H1 (cell line): ENCODE measurements at regions not wholly inside any gene's neighbourhood (a gene's known extent, or its start where the extent isn't known, plus 50 kb on each side); places are given as distances from the start of the nearest gene placed in this dataset.

Experiments
- CTCF ChIA-PET: fragments of 300-600 bp; sonication (Branson Sonifier 250); formaldehyde crosslinking; loops from one replicate; lab custom pipeline; 2021; ENCODE audit not compliant: partially characterized antibody; lab: Charles Lee
- POLR2A ChIA-PET: fragments of 300-600 bp; sonication (Branson Sonifier 250); formaldehyde crosslinking; loops from one replicate; lab custom pipeline; 2021; ENCODE audit warnings: inconsistent platforms; ENCODE audit not compliant: partially characterized antibody; lab: Charles Lee
- DNase-seq, 2 experiments: peaks; one replicate each; pipeline versions ENCODE4 v3.0.0 to v3.0.0-alpha.2; 2010 to 2022; ENCODE audit warnings: low spot score in 2 of 2, low read depth in 1 of 2, mixed read lengths in 1 of 2
- FAIRE-seq: peaks from 2 replicates; lab custom pipeline; 2011; peaks lifted over from hg19 to GRCh38; lab: Jason Lieb, UNC
- H2AFZ ChIP-seq: 2 replicates; pipeline ENCODE4 v1.8.1; 2012; ENCODE audit warnings: low read length, inconsistent platforms
- H2AK5ac ChIP-seq: 2 replicates; pipeline ENCODE4 v1.6.1; 2013; ENCODE audit warnings: low read depth, low read length
- H2BK120ac ChIP-seq: replicated peaks from 2 replicates; pipeline ENCODE3; 2013; ENCODE audit warnings: low read depth, low read length, inconsistent platforms
- H2BK12ac ChIP-seq: 2 replicates; pipeline ENCODE4 v1.6.1; 2013; ENCODE audit warnings: low read depth, low read length
- H2BK15ac ChIP-seq: 2 replicates; pipeline ENCODE4 v1.6.1; 2013; ENCODE audit warnings: low read length
- H2BK20ac ChIP-seq: 2 replicates; pipeline ENCODE4 v1.6.1; 2013; ENCODE audit warnings: low read length
- H2BK5ac ChIP-seq: 2 replicates; pipeline ENCODE4 v1.6.1; 2013; ENCODE audit warnings: low read depth, low read length
- H3K14ac ChIP-seq: 2 replicates; pipeline ENCODE4 v1.6.1; 2013; ENCODE audit warnings: inconsistent platforms; ENCODE audit not compliant: insufficient read length
- H3K18ac ChIP-seq: 2 replicates; pipeline ENCODE4 v1.6.1; 2013; ENCODE audit warnings: low read length; ENCODE audit errors: extremely low read depth
- H3K23ac ChIP-seq: 2 replicates; pipeline ENCODE4 v1.6.1; 2013; ENCODE audit warnings: inconsistent platforms; ENCODE audit not compliant: insufficient read length
- H3K23me2 ChIP-seq: 2 replicates; pipeline ENCODE4 v1.6.1; 2013; ENCODE audit warnings: low read depth, low read length
- H3K27ac ChIP-seq: 2 replicates; pipeline ENCODE4 v1.6.1; 2011; ENCODE audit warnings: low read depth, low read length, inconsistent platforms
- H3K27me3 ChIP-seq, 4 experiments: replicated peaks in 1 of 4; 1 replicate in 1 of 4; 2 replicates in 3 of 4; pipeline versions ENCODE4 v1.6.1 to v1.8.1; 2011 to 2013; ENCODE audit warnings: low read length in 3 of 4, mild to moderate bottlenecking in 3 of 4, inconsistent platforms in 2 of 4, mixed read lengths in 2 of 4, moderate library complexity in 1 of 4; ENCODE audit not compliant: control insufficient read depth in 3 of 4, insufficient read depth in 3 of 4; ENCODE audit errors: extremely low read depth in 1 of 4
- H3K36me3 ChIP-seq, 4 experiments: 2 replicates each; pipeline versions ENCODE4 v1.6.1 to v1.8.1; 2011 to 2013; ENCODE audit warnings: mild to moderate bottlenecking in 4 of 4, low read length in 3 of 4, moderate library complexity in 2 of 4, control low read depth in 1 of 4, inconsistent platforms in 1 of 4; ENCODE audit not compliant: insufficient read depth in 4 of 4, control insufficient read depth in 2 of 4
- H3K4ac ChIP-seq: replicated peaks from 2 replicates; pipeline ENCODE3; 2013; ENCODE audit warnings: low read length, low read depth, mixed read lengths, inconsistent platforms; ENCODE audit not compliant: insufficient read length
- H3K4me1 ChIP-seq, 4 experiments: replicated peaks in 1 of 4; 1 replicate in 1 of 4; 2 replicates in 3 of 4; pipeline versions ENCODE4 v1.6.1 to v1.8.1; 2011 to 2013; ENCODE audit warnings: low read length in 3 of 4, inconsistent platforms in 2 of 4, mixed read lengths in 1 of 4; ENCODE audit not compliant: insufficient read depth in 4 of 4, control insufficient read depth in 3 of 4
- H3K4me2 ChIP-seq, 2 experiments: 2 replicates each; pipeline versions ENCODE4 v1.6.1 to v1.8.1; 2011 to 2013; ENCODE audit warnings: low read depth in 2 of 2, low read length in 2 of 2, control low read depth in 1 of 2, inconsistent platforms in 1 of 2, mild to moderate bottlenecking in 1 of 2; ENCODE audit not compliant: insufficient read depth in 1 of 2
- H3K4me3 ChIP-seq, 4 experiments: fragments of 200-600, 300-600 bp in 1 of 4; sonication (generic), shearing (Covaris generic), sonication (Bioruptor Twin) in 1 of 4; 2 replicates each; pipeline versions ENCODE4 v1.5.1 to v1.8.1; 2011 to 2016; ENCODE audit warnings: low read length in 4 of 4, low read depth in 3 of 4, control low read depth in 2 of 4, inconsistent platforms in 2 of 4, mild to moderate bottlenecking in 2 of 4, mixed read lengths in 1 of 4, moderate library complexity in 1 of 4; ENCODE audit not compliant: insufficient read depth in 2 of 4; ENCODE audit errors: extremely low read depth in 1 of 4
- H3K56ac ChIP-seq: replicated peaks from 2 replicates; pipeline ENCODE3; 2013; ENCODE audit warnings: low read depth, mild to moderate bottlenecking, mixed read lengths, low read length, inconsistent platforms; ENCODE audit not compliant: insufficient read length
- H3K79me1 ChIP-seq: 2 replicates; pipeline ENCODE4 v1.6.1; 2013; ENCODE audit warnings: low read depth, low read length, control low read depth
- H3K79me2 ChIP-seq, 2 experiments: 2 replicates each; pipeline versions ENCODE4 v1.6.1 to v1.8.1; 2012 to 2013; ENCODE audit warnings: low read length in 2 of 2, mild to moderate bottlenecking in 2 of 2, inconsistent platforms in 1 of 2; ENCODE audit not compliant: insufficient read depth in 2 of 2, control insufficient read depth in 1 of 2
- H3K9ac ChIP-seq, 4 experiments: replicated peaks in 1 of 4; 1 replicate in 1 of 4; 2 replicates in 3 of 4; pipeline versions ENCODE4 v1.6.1 to v1.8.1; 2011 to 2013; ENCODE audit warnings: low read depth in 3 of 4, low read length in 3 of 4, control low read depth in 2 of 4, mild to moderate bottlenecking in 2 of 4, moderate library complexity in 2 of 4, inconsistent platforms in 1 of 4; ENCODE audit errors: extremely low read depth in 1 of 4
- H3K9me3 ChIP-seq, 2 experiments: 2 replicates each; pipeline versions ENCODE4 v1.6.1 to v1.8.1; 2012 to 2013; ENCODE audit warnings: mild to moderate bottlenecking in 2 of 2, moderate library complexity in 2 of 2, control low read depth in 1 of 2, inconsistent platforms in 1 of 2, low read depth in 1 of 2, low read length in 1 of 2, mixed read lengths in 1 of 2; ENCODE audit not compliant: insufficient read depth in 2 of 2
- H4K20me1 ChIP-seq, 2 experiments: replicated peaks in 1 of 2; 2 replicates each; pipeline versions ENCODE3 to v1.8.1; 2011 to 2013; ENCODE audit warnings: inconsistent platforms in 2 of 2, low read length in 2 of 2, mild to moderate bottlenecking in 1 of 2; ENCODE audit not compliant: insufficient read depth in 2 of 2, control insufficient read depth in 1 of 2
- H4K5ac ChIP-seq: 2 replicates; pipeline ENCODE4 v1.6.1; 2013; ENCODE audit warnings: low read length, low read depth, mixed read lengths, inconsistent platforms; ENCODE audit not compliant: insufficient read length
- H4K8ac ChIP-seq: 2 replicates; pipeline ENCODE4 v1.8.0; 2013; ENCODE audit warnings: mild to moderate bottlenecking, moderate library complexity, low read length, inconsistent platforms; ENCODE audit not compliant: insufficient read depth; ENCODE audit errors: extremely low read depth
- H4K91ac ChIP-seq: replicated peaks from 2 replicates; pipeline ENCODE3; 2013; ENCODE audit warnings: low read length, mixed read lengths, inconsistent platforms; ENCODE audit not compliant: insufficient read length
- EZH2 ChIP-seq: fragments of 200-600 bp; sonication (generic); IDR thresholded peaks from 2 replicates; pipeline ENCODE4 v1.7.1; 2012; ENCODE audit warnings: low read depth, mild to moderate bottlenecking, moderate library complexity, low read length, inconsistent platforms; ENCODE audit not compliant: severe bottlenecking
- FOSL1 ChIP-seq: IDR thresholded peaks from 2 replicates; pipeline ENCODE4 v1.6.1; 2011; ENCODE audit warnings: mild to moderate bottlenecking, low read depth, low read length, moderate library complexity; ENCODE audit not compliant: insufficient read depth
- JUN ChIP-seq: IDR thresholded peaks from 2 replicates; pipeline ENCODE4 v1.6.1; 2011; ENCODE audit warnings: low read depth, mild to moderate bottlenecking, improper control_type of control experiment, low read length
- KDM1A ChIP-seq: fragments of 200-600, 300-600 bp; sonication (generic); IDR thresholded peaks from 2 replicates; pipeline ENCODE4 v1.7.1; 2016; ENCODE audit warnings: mild to moderate bottlenecking, low read length, borderline replicate concordance
- KDM5A ChIP-seq: fragments of 200-600 bp; IDR thresholded peaks from 2 replicates; pipeline ENCODE4 v1.7.1; 2012; ENCODE audit warnings: mild to moderate bottlenecking, low read length, inconsistent platforms, mixed read lengths
- NRF1 ChIP-seq: IDR thresholded peaks from 2 replicates; pipeline ENCODE4 v1.6.1; 2011; ENCODE audit warnings: mild to moderate bottlenecking, low read depth, low read length, improper control_type of control experiment
- POLR2A ChIP-seq, 2 experiments: IDR thresholded peaks; 1 replicate in 1 of 2; 2 replicates in 1 of 2; pipeline ENCODE4 v1.6.1; 2011; ENCODE audit warnings: low read depth in 2 of 2, low read length in 2 of 2, mild to moderate bottlenecking in 2 of 2; ENCODE audit errors: control extremely low read depth in 1 of 2
- POLR2AphosphoS5 ChIP-seq: IDR thresholded peaks from 2 replicates; pipeline ENCODE4 v1.6.1; 2011; ENCODE audit warnings: low read depth, low read length
- SP1 ChIP-seq: IDR thresholded peaks from 2 replicates; pipeline ENCODE4 v1.6.1; 2011; ENCODE audit warnings: low read depth, low read length
- TAF7 ChIP-seq: optimal IDR thresholded peaks from 2 replicates; pipeline ENCODE3; 2011; ENCODE audit warnings: low read depth, mild to moderate bottlenecking, inconsistent platforms, low read length, moderate library complexity, borderline replicate concordance
- TBP ChIP-seq: IDR thresholded peaks from 2 replicates; pipeline ENCODE4 v1.6.1; 2011; ENCODE audit warnings: low read depth, low read length, improper control_type of control experiment
- WGBS, 2 experiments: shearing (Covaris generic) in 1 of 2; methylation state at CpG; one replicate each; pipeline versions ENCODE4 v1.1.6 to v1.1.7; 2013 to 2015; ENCODE audit warnings: low lambda C conversion rate in 2 of 2, mixed read lengths in 2 of 2, inconsistent platforms in 1 of 2, low coverage in 1 of 2, missing lambda C conversion rate in 1 of 2; ENCODE audit not compliant: insufficient replicate concordance in 2 of 2, insufficient coverage in 1 of 2, insufficient read length in 1 of 2; ENCODE audit errors: extremely low coverage in 1 of 2, missing lambda C conversion rate in 1 of 2; 5-methylcytosine and 5-hydroxymethylcytosine counted together

DNA sequence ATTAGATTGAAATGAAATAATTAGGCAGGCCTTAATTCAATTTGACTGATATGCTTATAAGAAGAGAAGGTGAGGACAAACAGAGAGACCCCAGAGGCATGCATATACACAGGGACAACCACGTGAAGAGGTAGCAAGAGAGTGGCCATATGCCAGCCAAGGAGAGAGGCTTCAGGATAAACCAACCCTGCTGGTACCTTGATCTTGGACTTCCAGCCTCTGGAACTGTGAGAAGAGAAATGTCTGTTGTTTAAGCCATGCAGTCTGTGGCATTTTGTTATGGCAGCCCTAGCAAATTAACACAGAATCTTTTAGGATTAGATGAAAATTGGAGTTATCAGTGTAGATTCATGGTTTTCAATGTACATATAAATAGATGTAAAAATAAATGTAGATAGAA is 120.1 kb downstream of the KCTD15 start:
- CTCF ChIA-PET, result interaction anchor here (0.9 to 1.4 kb wide), 2 partner anchors 18 to 28 kb away, joined by 3 read pairs; no protein-coding TSS in a partner anchor
- Histone ChIP-seq H4K8ac (no peak overlapping the region), H2BK5ac (no peak overlapping the region), H3K9me3 (no peaks in the 10 kb centered on the region), H2BK15ac (no peak overlapping the region), H3K4ac (no peak overlapping the region), H3K18ac (no peak overlapping the region), H3K4me3 (no peak overlapping the region), H2BK120ac (no peak overlapping the region), H2AFZ (no peak overlapping the region), H3K79me1 (no peaks in the 10 kb centered on the region), H3K56ac (no peak overlapping the region), H3K9ac (no peak overlapping the region), H2BK20ac (no peak overlapping the region), H3K14ac (no peak overlapping the region), H4K5ac (no peak overlapping the region), H3K4me1 (no peaks in the 10 kb centered on the region; a peak in 1 of 7 replicates), H3K27me3 (no peaks in the 10 kb centered on the region), H2BK12ac (no peak overlapping the region), H3K27ac (no peak overlapping the region), H2AK5ac (no peak overlapping the region), H3K36me3 (no peaks in the 10 kb centered on the region), H3K79me2 (no peaks in the 10 kb centered on the region), H4K91ac (no peak overlapping the region), H4K20me1 (no peaks in the 10 kb centered on the region), H3K4me2 (no peak overlapping the region), H3K23ac (no peak overlapping the region), H3K23me2 (no peaks in the 10 kb centered on the region)
- WGBS, 2 experiments, result 94% methylated on average over 1 of the region's 1 CpG; no CpG with 5 or more reads in 1 of the 2 experiments
- DNase-seq (no peak), FAIRE-seq (no peak)
- TF ChIP-seq KDM5A (no peak), POLR2AphosphoS5 (no peak), KDM1A (no peak), JUN (no peak), POLR2A (IDR thresholded peaks at IDR 0.05; ENCODE audit: control extremely low read depth in 1 of 2, low read depth in 2 of 2, low read length in 2 of 2) (no peak), SP1 (no peak), NRF1 (no peak), FOSL1 (no peak), TBP (no peak), EZH2 (no peak), TAF7 (no peak)
- POLR2A ChIA-PET, result interaction anchor here (1.0 kb wide), 1 partner anchor 11 kb away, joined by 3 read pairs; no protein-coding TSS in a partner anchor
